ENCODE measurements at regions not wholly inside any gene's neighbourhood (a gene's known extent, or its start where the extent isn't known, plus 50 kb on each side); places are given as distances from the start of the nearest gene placed in this dataset.

GRCh38 chr12:105951732-105952131, 187.0 kb downstream of the NUAK1 start:
- no peaks in the 10 kb centered on the region for H3K4me1 Mint-ChIP-seq
- CTCF ChIA-PET, result no interaction called here

DNA sequence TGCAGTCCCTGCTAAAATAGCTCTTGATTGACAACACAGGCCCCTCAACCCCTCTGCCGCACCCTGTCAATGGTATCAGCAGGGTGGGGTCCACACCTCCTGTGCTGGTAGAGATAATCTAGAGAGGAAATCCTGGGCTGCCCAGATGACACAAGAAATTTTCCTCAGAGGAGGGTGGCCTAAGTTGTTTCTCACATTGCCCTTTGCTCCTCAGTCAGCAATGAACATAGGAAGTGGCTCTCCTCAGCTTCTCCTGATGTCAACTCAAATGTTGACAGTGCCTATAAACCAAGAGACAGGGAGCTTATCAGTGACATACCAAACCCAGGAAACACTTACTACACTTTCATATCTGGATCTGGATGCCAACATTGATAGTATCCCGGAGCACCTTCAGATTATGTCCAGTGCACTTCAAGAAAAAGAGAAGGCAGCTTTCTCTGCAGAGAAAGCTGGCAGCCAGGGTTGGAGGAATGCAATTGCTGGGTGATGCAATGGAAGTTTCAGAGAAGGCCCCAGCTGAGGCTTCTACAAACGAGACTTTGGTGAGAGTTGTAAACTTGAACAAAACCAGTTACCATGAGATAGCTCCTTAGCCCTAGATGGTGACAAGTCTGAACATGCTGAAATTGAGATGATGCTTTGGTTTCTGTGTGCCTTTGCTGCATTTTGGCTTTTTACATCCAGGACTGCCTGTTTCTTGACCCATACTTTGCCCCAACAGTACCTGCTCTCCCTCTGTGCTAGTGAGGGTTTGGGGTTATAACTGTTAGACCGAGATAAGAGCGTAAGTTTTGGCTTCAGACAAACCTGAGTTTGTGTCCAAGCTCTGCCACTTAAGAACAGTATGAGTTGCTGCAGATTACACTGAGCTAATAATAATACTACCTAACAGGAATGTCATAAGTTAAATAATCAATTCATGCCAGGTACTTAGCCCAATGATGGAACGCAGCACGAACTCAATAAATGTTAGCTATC, 183.5 kb downstream of the NUAK1 start:
- Mint-ChIP-seq H3K4me3 (no peak overlapping the region), H3K4me1 (no peaks in the 10 kb centered on the region), H3K27me3 (no peaks in the 10 kb centered on the region), H3K36me3 (ENCODE audit: low read depth) (no peaks in the 10 kb centered on the region), H3K9me3 (no peaks in the 10 kb centered on the region), H3K27ac (no peak overlapping the region)
- ChIA-PET POLR2A (no interaction called here), CTCF (no interaction called here)
- no peak for DNase-seq

More at GRCh38 chr12:105951732-105952131, 187.0 kb downstream of the NUAK1 start:
- H3K27me3 Mint-ChIP-seq, result no peaks in the 10 kb centered on the region
- no peak overlapping the region for H3K27ac Mint-ChIP-seq
- no peak for DNase-seq
- no peak overlapping the region for H3K4me3 Mint-ChIP-seq
- H3K36me3 Mint-ChIP-seq (ENCODE audit: low read depth), result no peaks in the 10 kb centered on the region
- H3K9me3 Mint-ChIP-seq, result no peaks in the 10 kb centered on the region
- POLR2A ChIA-PET, result no interaction called here

- CTCF ChIA-PET, result no interaction called here
- H3K4me1 Mint-ChIP-seq, result no peaks in the 10 kb centered on the region
- POLR2A ChIA-PET, result no interaction called here
Measured at GRCh38 chr12:105955976-105956375, 182.8 kb downstream of the NUAK1 start.

GRCh38 chr12:105956662-105957457, 181.9 kb downstream of the NUAK1 start:
- ChIA-PET CTCF (no interaction called here), POLR2A (no interaction called here)
- DNase-seq, result no peak
- H3K4me3 Mint-ChIP-seq, result no peak overlapping the region
- H3K27me3 Mint-ChIP-seq, result peaks cover under 1% of the 10 kb centered on the region
- no peaks in the 10 kb centered on the region for H3K36me3 Mint-ChIP-seq (ENCODE audit: low read depth)
- no peak overlapping the region for H3K27ac Mint-ChIP-seq
- H3K9me3 Mint-ChIP-seq, result no peaks in the 10 kb centered on the region
- H3K4me1 Mint-ChIP-seq, result no peaks in the 10 kb centered on the region

More at GRCh38 chr12:105955976-105956375, 182.8 kb downstream of the NUAK1 start:
- Mint-ChIP-seq H3K27ac (no peak overlapping the region), H3K27me3 (no peaks in the 10 kb centered on the region), H3K36me3 (ENCODE audit: low read depth) (no peaks in the 10 kb centered on the region), H3K4me3 (no peak overlapping the region), H3K9me3 (no peaks in the 10 kb centered on the region)
- no peak for DNase-seq

GRCh38 chr12:105960319-105961083, 178.3 kb downstream of the NUAK1 start:
- POLR2A ChIA-PET, result no interaction called here
- H3K27me3 Mint-ChIP-seq, result peaks cover 2% of the 10 kb centered on the region
- no peaks in the 10 kb centered on the region for H3K9me3 Mint-ChIP-seq
- H3K27ac Mint-ChIP-seq, result no peak overlapping the region
- no peaks in the 10 kb centered on the region for H3K4me1 Mint-ChIP-seq
- CTCF ChIA-PET, result no interaction called here
- no peaks in the 10 kb centered on the region for H3K36me3 Mint-ChIP-seq (ENCODE audit: low read depth)
- H3K4me3 Mint-ChIP-seq, result no peak overlapping the region
- DNase-seq, result no peak

DNA sequence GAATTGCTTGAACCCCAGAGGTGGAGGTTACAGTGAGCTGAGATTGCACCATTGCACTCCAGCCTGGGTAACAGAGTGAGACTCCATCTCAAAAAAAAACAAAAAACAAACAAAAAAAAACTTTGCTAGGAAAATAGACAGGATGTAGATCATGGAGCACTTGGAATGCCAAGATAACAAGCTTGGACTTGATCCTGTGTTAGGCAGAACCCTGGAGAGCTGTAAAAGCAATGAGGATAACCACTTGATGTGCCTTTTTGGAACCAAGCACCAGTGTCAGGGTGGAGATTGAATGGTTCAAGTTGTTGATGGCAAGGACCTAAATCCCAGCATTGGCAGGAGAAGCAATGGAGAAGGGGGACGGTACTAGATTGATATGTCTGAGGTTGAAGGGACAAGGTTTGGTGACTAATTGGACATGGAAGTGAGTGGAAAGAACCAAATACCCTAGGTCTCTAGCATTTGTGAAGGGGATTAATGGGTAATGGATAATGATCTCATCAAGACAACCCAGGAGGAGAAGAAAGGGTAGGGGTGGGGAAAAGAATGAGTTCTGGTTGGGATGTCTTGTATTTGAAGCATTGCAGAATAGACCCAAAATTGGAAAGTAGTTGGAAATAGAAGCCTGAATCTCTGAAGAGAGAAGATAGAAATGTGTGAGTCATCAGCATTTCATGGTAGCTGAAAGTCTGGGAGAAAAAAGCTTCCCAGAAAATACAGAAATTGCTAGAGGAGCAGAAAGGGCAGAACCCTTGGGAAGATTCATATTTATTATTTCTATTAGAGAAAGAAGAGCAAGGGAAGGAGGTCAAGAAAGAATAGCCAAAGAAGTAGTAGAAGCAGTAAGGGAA, 176.7 kb downstream of the NUAK1 start:
- peaks cover 2% of the 10 kb centered on the region for H3K27me3 Mint-ChIP-seq
- DNase-seq, result no peak
- H3K36me3 Mint-ChIP-seq (ENCODE audit: low read depth), result no peaks in the 10 kb centered on the region
- no peaks in the 10 kb centered on the region for H3K9me3 Mint-ChIP-seq
- no peak overlapping the region for H3K27ac Mint-ChIP-seq
- H3K4me1 Mint-ChIP-seq, result no peaks in the 10 kb centered on the region
- ChIA-PET CTCF (no interaction called here), POLR2A (no interaction called here)
- H3K4me3 Mint-ChIP-seq, result no peak overlapping the region

DNA sequence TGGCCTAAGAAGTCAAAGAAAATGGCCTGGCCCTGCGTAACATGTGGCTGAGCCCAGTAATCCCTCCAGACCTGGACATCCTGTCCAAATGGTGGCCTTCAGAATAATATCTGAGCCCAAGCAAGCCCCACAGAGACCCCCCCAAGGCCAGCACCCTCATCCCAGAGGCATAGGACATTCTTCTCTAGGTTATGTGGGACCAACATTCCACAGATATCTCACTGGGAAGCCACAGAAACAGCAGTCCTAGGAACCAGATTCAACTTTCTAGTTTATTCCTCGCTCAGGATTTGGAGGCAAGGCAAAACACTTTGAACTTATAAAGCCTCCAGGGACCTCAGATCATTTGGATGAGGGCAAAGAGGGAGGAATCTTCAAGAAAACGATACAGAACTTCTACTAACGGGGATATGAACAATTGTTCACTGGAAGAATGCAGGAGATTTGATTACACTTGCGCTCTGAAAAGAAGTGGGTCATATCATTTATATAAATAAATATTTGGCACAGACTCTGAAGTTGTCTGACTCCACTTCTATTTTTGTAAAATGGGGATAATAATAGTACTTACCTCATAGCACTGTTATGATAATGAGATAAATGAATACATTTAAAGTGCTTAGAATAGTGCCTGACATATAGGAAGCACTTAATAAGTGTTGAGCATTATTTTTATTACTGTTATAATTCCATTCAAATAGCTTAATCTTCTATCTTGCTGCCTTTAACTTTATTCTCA, 171.5 kb downstream of the NUAK1 start:
- Mint-ChIP-seq H3K9me3 (no peaks in the 10 kb centered on the region), H3K4me3 (no peak overlapping the region), H3K36me3 (ENCODE audit: low read depth) (no peaks in the 10 kb centered on the region), H3K27ac (no peak overlapping the region), H3K4me1 (no peaks in the 10 kb centered on the region), H3K27me3 (peaks cover 2% of the 10 kb centered on the region)
- CTCF ChIA-PET, result no interaction called here
- POLR2A ChIA-PET, result no interaction called here
- DNase-seq, result no peak

DNA sequence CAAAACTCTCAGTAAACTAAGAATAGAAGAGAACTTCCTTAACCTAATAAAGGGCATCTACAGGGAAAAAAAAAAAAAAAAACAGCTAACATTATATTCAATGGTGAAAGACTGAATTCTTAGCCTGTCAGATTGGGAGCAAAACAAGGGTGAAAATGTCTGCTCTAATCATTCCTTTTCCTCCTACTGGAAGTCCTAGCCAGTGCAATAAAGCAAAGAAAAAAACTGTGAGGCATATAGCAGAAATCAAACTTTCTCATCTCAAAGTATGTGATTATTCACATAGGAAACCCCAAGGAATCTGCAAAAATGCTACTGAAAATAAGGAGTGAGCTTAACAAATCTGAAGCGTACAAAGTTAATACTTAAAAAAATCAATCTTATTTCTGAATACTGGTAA, 170.7 kb downstream of the NUAK1 start:
- no peaks in the 10 kb centered on the region for H3K9me3 Mint-ChIP-seq
- H3K4me3 Mint-ChIP-seq, result no peak overlapping the region
- no peaks in the 10 kb centered on the region for H3K4me1 Mint-ChIP-seq
- DNase-seq, result no peak
- CTCF ChIA-PET, result no interaction called here
- no peak overlapping the region for H3K27ac Mint-ChIP-seq
- POLR2A ChIA-PET, result no interaction called here
- peaks cover 2% of the 10 kb centered on the region for H3K27me3 Mint-ChIP-seq
- H3K36me3 Mint-ChIP-seq (ENCODE audit: low read depth), result no peaks in the 10 kb centered on the region

DNA sequence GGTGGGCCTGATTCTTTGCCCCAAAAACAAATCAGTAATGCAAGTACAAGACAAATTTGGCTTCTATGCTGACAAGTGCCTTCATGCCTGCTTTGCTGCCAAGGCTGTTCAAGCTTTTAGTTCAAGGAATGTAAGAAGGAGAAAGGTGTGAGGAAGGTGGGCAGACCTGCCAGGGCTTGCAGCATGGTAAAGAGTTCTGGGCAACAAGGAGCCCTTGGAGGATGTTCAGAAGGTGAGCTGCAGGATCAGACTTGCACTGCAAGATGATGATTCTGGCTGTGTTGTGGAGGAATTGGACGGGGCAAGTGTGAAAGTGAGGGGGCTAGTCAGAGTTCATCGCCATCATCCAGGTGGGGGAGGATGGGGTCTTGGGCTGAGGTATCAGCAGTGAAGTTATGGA, 167.9 kb downstream of the NUAK1 start:
- POLR2A ChIA-PET, result no interaction called here
- H3K36me3 Mint-ChIP-seq (ENCODE audit: low read depth), result no peaks in the 10 kb centered on the region
- H3K9me3 Mint-ChIP-seq, result no peaks in the 10 kb centered on the region
- peaks cover 2% of the 10 kb centered on the region for H3K27me3 Mint-ChIP-seq
- no peaks in the 10 kb centered on the region for H3K4me1 Mint-ChIP-seq
- CTCF ChIA-PET, result no interaction called here
- no peak overlapping the region for H3K27ac Mint-ChIP-seq
- no peak for DNase-seq
- no peak overlapping the region for H3K4me3 Mint-ChIP-seq

DNA sequence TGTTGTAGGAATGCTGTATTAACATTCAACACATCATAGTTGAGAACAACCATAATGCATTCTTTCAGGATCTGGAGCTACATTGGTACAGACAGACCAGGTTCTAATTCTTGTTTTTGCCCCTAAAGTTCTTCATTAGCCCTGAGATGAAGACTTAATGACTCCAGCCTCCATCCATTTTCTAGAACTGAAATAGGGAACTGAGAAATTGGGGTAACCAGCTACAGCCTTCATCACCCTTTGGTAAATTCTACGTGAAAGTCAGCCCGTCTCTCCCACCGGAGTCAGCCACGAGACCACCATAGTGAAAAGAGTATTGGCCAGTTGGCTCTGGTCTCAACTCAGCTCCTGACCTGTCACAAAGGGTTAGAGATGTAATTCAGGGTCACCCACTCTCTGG, 164.0 kb downstream of the NUAK1 start:
- ChIA-PET POLR2A (no interaction called here), CTCF (no interaction called here)
- no peaks in the 10 kb centered on the region for H3K36me3 Mint-ChIP-seq (ENCODE audit: low read depth)
- no peak overlapping the region for H3K27ac Mint-ChIP-seq
- no peaks in the 10 kb centered on the region for H3K4me1 Mint-ChIP-seq
- DNase-seq, result no peak
- H3K9me3 Mint-ChIP-seq, result no peaks in the 10 kb centered on the region
- no peaks in the 10 kb centered on the region for H3K27me3 Mint-ChIP-seq
- no peak overlapping the region for H3K4me3 Mint-ChIP-seq

DNA sequence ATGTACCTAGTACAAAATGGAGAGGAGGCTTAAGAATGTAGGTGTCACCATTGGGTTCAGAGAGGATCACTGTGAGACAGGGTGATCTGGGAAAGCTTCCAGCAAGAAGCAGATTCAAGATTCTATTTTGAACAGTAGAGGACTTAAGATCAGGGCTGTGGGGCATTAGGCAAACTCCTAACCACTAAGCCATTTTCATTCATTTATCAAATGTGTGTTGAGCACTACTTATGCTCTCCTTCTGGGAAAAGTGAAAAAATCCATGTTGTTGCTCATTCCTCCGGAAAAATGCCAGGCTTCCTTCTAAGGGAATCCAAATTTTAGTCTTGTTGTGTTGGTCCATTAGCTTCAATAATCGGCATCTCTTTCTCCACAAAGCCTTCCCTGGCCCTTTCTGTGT, 163.4 kb downstream of the NUAK1 start:
- CTCF ChIA-PET, result no interaction called here
- no peak for DNase-seq
- no peaks in the 10 kb centered on the region for H3K27me3 Mint-ChIP-seq
- H3K4me1 Mint-ChIP-seq, result no peaks in the 10 kb centered on the region
- no peak overlapping the region for H3K27ac Mint-ChIP-seq
- no peak overlapping the region for H3K4me3 Mint-ChIP-seq
- POLR2A ChIA-PET, result no interaction called here
- no peaks in the 10 kb centered on the region for H3K9me3 Mint-ChIP-seq
- no peaks in the 10 kb centered on the region for H3K36me3 Mint-ChIP-seq (ENCODE audit: low read depth)

GRCh38 chr12:105977236-105977635, 161.5 kb downstream of the NUAK1 start:
- no peaks in the 10 kb centered on the region for H3K9me3 Mint-ChIP-seq
- no peak overlapping the region for H3K4me3 Mint-ChIP-seq
- no peak for DNase-seq
- ChIA-PET CTCF (no interaction called here), POLR2A (no interaction called here)
- H3K36me3 Mint-ChIP-seq (ENCODE audit: low read depth), result no peaks in the 10 kb centered on the region
- H3K27me3 Mint-ChIP-seq, result no peaks in the 10 kb centered on the region
- no peak overlapping the region for H3K27ac Mint-ChIP-seq
- H3K4me1 Mint-ChIP-seq, result no peaks in the 10 kb centered on the region
